H1 (cell line): ENCODE measurements at regions not wholly inside any gene's neighbourhood (a gene's known extent, or its start where the extent isn't known, plus 50 kb on each side); places are given as distances from the start of the nearest gene placed in this dataset.

ENCODE experiments used
- BACH1 ChIP-seq: IDR thresholded peaks from 2 replicates; pipeline ENCODE4 v1.6.1; 2012; ENCODE audit warnings: low read length, improper control_type of control experiment
- KDM4A ChIP-seq: IDR thresholded peaks from one replicate; pipeline ENCODE4 v1.7.1; 2012; ENCODE audit warnings: low read depth, mild to moderate bottlenecking, moderate library complexity, low read length, inconsistent platforms; ENCODE audit not compliant: severe bottlenecking
- SRF ChIP-seq: IDR thresholded peaks from 2 replicates; pipeline ENCODE4 v1.6.1; 2011; ENCODE audit warnings: mild to moderate bottlenecking, low read depth, low read length, moderate library complexity

- TF ChIP-seq SRF (no peak), BACH1 (no peak), KDM4A (no peak)
These were observed 444.6 kb downstream of the NUF2 start (continued) for GRCh38 chr1:163766257-163766918.
